Bone marrow (tissue), 2 donors: ENCODE measurements at regions not wholly inside any gene's neighbourhood (a gene's known extent, or its start where the extent isn't known, plus 50 kb on each side); places are given as distances from the start of the nearest gene placed in this dataset.

ENCODE experiments used
- DNase-seq, 2 donors: peaks; one replicate each; lab custom pipeline; 2025; lab: John Stamatoyannopoulos, UW

DNA sequence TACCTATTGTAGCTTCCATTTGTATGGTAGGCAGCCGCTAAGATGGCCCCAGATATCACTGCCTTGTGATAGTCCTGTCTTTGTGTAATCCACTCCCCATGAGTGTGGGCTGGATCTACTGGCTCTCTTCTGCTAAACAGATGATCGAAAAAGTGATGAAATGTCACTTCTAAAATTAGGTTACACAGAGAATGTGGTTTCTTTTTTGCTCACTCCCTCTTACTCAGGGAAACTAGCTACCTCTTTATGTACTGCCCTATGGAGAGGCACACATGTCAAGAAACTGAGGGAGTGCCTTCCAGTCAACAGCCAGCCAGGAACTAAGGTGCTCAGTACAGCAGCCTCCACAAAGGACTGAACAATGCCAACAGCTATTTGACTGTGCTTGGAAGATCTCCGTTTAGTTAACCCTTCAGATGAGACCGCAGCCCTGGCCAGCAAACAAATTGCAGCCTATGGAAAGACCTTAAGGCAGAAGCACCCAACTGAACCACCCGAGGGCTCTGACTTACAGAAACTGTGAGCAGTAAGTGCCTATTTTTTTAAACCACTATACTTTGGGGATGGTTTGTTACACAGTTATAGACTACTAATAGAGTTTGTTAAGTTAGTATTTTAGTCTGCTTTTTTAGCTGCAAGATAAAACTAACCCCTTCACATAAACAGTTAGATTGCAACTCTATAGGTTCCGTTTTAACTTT, 113.2 kb upstream of the MAF start:
- DNase-seq: peak in 1 of 2 donors; percentile 7

DNA sequence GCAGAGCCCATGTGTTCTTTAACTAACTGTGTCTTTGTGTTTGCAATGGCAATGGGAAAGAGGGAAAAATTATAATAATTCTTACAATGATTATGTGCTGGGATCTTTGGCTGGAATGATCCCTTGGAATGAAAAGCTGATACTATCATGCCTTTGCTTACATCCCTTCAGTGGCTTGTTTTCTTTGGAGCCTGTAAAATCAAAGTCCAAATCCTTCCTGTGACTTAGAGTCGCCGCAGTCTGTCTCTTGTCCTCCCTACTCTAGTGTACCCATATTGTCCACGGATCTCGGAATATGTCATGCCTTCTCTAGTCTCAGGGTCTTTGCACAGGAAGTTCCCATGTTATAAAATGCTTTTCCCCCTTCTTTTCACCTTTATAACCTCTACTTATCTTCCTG, 111.7 kb upstream of the MAF start:
- no peak for DNase-seq

DNA sequence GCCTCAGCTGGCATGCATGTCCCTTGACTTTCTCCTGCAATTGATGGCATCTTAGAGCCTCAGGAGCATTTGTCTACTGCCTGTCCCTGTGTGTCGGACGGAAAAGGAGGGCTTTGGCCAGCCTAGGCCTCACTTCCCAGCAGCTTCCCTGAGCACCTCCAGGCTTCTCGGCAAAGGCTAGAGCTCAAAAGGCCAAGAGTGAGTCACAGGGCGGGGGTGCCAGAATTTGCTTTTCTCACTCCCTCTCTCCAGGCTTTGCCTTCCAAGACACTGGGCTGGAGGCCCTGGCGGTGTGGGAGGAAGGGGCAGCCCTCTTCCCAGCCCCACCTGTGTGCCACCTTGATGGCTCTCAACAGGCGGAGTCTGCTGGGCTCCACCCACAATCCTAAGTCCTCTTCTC, 107.3 kb upstream of the MAF start:
- DNase-seq: no peak

DNA sequence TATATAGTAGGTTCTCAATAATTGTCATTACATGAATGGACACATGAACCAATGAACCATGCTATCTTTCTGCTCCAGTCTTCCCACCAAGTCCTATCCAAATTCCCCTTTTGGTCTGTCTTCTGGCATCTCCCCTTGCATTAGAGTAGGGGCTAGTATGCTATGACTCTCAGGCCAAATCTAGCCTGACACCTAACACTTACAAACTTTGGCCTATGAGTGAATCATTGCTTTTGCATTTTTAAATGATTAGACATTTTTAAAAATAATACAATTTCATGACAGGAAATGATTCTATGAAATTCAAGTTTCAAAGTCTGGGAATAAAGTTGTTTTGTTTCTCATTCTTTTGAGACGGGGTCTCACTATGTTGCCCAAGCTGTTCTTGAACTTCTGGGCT, 102.5 kb upstream of the MAF start:
- no peak for DNase-seq

DNA sequence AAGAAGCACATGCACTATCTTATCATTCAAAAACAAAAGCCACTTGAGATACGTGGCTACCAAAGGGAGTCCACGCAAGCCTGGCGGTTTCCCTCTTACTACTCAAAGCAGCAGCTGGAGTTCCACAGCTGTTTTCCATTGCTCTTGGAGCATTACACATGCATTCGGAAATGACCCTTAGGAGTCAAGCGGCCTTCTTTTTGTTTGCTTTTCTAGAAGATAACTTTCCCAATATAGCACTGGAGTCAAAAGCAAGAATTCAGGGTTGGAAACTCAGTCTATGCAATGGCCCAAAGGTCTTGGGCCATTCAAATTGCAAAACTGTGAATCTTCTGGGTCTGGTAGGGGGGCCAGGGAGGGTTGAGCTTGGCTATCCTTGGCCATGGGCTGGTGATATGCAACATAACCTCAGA, 97.8 kb upstream of the MAF start:
- no peak for DNase-seq

DNA sequence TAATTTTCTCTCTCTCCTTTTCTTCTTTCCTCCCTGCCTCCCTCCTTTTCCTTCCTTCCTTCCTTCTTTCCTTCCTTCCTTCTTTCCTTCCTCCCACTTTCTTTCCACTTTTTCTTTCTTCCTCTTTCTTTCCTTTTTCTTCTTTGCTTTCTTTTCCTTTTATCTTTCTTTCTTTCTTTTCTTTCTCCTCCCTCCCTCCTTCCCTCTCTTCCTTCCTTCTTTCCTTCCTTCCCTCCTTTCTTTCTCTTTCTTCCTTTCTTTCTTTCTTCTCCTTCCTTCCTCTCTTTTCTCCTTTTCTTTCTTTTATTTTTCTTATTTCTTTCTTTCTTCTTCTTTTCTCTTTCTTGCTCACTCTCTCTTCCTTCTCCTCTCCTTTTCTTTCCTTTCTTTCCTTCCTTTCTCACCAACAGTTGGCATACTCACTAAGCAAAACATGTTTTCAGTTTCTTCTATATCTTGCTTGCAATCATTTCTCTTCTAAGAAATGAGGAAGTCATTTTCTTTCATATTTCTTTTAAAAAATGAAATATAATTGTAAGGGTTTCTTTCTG, 97.1 kb upstream of the MAF start:
- no peak for DNase-seq

DNA sequence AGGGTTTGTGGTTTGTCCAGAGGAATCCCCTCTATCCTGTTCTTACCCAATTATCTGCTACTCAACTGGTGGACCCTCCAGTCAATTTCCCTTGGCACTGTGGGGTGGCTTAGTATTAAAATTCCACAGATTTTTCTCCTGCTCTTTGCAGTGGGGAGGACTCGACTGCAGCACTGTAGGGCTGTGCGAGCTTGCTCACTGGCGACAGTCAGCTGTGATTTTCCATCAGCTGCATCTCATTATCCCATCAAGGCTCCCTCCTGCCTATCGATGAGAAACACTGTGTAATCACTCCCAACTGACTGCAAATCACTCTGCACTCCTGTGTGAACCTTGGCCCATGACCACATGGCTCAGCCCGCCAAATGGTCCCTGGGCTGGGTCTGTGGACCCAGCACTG, 90.5 kb upstream of the MAF start:
- DNase-seq: no peak

DNA sequence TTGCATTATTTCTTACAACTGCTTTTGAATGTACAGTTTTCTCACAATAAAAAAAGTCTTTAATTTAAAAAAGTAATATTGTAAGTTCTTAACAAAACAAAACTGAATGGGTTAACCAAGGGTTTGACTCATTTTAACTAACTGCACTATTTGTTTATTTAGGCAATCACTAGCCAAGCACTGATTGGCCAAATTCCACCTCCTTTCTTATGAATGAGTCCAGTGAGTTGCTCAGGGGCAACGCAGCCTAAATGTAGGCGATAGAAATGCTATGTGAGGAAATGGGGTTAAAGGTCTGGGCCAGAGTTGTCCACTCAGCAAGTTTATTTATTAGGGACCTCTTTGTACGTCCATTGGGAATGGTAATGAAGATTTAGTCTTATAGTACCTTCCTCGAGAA, 89.6 kb upstream of the MAF start:
- DNase-seq: no peak

DNA sequence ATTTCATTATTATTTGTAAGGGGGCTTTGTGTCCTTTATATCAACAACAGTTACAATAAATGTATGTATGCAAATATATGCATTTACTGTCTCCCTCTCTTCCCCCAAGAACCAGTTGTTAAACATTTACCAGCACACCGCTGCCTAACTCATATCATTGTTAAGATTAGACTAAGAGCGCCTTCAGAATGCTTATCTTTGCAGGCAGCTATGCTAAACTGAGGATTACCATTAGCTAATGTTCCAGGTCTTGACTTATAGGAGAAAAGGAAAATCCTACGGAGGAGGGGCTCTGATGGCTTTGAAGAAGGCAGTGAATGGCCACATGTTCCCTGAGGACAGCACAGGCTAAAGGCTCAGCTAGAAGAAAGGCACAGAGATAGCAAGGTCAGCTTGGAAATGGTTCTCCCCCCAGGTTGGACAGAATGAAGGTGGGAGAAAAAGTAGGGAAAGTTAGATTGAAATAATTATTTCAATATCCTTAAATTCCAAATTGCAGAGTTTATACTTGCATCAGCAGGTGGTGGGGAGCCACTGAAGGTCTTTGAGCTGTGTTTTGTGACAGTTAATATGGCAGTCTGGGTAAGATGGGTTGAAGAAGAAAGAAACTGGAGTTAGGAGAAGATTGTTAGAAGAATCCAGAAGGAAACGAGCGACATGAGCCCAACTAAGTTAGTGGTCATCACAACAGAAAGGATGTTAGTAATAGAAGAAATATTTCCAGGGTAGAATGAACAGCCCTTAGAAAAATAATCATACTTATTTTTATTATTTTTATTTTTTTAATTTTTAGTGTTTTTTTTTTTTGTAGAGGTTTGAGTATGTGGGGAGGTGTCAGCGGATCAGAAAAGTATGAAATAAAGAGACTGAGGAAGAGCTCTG, 87.0 kb upstream of the MAF start:
- no peak for DNase-seq

DNA sequence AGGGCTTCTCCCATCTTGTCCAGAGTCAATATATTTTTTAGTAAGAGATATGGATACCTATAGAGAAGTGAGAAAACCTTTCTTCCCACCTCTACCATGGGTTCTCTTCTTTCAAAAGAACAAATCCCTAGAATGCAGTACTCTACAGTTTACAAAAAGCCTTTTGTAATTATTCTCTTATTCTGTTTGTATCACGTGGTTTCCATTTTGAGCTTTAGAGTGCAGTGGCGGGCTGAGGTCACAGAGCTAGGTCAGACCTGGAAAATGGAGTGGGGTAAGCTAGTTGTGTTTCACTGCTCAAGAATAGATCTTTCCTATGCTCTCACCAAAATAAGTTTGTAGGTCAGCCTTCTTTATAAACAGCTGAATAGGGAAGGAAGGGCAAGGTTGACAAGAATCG, 85.3 kb upstream of the MAF start:
- no peak for DNase-seq

DNA sequence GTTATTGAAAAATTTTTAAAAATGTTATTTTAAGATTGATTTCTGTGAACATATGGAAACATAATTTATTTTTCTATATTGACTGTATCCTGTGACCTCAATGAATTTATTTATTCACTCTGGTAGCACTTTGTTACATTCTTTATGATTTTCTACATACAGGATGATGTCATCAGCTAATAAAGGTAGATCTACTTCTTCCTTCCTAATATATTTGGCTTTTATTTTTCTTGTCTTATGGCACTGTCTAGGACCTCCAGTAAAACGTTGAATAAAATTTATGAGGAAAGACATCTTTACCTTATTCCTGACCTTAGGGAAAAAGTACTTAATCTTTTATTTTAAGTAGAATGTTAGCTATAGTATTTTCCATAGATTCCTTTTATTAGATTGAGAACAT, 78.8 kb upstream of the MAF start:
- DNase-seq: no peak

DNA sequence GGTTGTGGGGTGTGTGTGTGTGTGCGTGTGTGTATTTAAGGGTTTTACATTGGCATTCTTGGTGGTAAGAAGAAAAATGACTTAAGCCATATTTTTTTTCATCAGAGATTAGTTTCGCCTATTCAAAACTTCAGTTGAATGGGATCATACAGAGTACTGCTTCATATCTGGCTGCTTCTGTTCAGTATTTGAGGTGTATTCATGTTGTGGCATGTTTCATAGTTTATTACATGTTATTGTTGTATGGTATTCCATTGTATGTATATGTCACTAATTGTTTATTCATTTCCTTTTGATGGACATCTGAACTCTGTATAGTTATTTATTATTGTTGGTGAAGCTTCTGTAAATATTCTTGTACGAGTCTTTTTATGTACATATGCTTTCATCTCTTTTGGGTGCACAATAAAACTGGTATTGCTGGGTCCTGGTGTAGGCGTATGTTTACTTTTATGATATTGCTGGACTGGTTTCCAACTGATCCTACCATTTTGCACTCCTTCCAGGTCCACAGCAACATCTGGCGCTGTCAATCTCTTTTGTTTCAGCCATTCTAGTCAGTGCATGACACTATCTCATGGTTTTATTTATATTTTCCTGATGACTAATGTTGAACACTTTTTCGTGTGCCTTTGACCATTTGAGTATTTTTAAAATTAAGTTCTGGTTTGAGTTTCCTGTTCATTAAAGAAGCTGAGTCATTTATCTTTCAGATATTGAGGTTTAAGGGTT, 77.4 kb upstream of the MAF start:
- DNase-seq: no peak

DNA sequence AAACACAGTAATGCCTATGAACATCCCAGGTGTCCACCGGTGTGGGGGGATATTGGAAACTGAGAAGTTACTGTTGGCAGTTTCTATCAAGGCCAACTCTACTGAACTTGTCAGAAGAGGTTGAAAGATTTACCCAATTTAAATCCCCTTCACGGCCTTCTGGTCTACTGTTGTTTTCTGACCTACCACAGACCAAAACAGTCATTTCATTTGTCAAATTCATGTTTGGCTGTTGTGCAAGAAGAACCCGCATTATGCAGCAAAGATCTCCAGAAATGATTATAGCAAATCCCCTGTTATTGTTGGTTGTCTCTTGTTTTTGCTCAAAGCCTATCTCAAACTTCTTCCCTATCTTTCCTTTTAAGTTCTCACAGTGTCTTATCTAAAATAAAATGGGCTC, 73.1 kb upstream of the MAF start:
- no peak for DNase-seq

DNA sequence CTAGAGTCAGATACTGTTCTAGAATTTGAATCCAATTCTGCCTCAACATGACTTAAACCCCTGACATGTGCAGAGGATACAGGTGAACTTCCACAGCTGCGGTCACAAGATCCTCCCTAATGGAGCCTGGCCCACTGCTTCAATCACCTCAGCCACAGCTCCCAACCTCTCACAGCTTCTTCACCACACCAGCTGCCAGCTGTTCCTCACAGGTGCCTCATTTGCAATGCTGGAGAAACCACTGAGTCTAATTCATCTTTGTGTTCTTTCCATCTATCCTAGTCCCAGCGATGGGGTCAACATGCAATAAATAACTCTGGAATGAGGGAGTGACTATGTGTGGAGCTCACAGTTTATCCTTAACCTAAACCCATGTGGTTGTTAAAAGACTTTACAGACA, 72.0 kb upstream of the MAF start:
- no peak for DNase-seq

DNA sequence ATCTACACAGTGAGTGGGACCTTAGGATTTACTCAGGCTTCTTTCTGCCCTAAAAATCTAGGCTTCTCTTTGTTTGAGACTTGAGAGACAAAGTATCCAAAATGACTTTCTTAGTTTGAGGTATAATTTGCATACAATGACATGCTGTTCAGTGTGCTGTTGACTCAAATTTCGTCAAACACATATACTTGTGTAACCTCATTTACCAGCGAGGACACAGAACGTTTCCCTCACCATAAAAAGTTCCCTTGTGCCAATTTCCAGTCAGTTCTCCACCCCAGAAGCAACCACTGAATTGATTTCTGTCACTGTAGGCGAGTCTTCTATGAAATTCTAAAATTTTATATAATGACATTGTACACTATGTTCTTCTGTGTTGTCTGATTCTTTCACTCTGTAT, 68.0 kb upstream of the MAF start:
- no peak for DNase-seq

DNA sequence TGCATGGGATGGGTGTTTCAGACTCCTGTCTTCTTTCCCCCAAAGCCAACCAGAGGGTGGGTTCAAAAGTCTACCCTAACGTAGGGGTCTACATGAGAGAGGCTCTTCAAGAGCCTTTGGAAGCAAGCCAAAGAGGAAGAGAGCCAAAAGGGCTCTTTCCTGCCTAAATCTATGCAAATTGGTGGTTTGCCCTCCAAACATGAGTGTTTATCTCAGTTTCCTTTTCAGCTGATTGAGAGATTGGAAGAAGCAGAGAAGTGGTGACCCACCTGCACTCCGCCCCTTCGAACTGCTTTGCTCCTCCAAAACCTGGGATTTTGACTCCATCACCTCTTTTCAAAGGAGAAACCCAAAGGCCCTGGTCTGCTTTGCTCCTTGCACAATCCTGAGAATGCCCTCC, 65.4 kb upstream of the MAF start:
- DNase-seq: no peak

DNA sequence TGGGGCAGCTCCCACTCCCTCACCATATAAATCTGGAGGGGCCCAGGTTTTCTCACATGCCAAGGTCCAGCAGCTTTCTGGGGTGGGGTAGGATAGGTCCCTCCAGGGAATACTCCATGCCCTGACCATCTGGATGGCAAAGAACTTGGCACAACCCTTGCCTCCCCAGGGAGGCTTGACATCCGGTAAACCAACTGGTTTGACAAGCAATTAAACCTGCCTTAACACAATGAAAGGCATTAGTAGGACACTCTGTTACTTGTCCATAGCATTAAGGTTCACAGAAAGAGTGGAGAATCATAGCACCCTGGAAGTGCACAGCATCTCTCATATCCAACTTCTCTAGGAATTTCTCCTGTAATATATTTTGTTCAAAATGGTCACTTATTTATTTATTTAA, 63.9 kb upstream of the MAF start:
- DNase-seq: no peak

DNA sequence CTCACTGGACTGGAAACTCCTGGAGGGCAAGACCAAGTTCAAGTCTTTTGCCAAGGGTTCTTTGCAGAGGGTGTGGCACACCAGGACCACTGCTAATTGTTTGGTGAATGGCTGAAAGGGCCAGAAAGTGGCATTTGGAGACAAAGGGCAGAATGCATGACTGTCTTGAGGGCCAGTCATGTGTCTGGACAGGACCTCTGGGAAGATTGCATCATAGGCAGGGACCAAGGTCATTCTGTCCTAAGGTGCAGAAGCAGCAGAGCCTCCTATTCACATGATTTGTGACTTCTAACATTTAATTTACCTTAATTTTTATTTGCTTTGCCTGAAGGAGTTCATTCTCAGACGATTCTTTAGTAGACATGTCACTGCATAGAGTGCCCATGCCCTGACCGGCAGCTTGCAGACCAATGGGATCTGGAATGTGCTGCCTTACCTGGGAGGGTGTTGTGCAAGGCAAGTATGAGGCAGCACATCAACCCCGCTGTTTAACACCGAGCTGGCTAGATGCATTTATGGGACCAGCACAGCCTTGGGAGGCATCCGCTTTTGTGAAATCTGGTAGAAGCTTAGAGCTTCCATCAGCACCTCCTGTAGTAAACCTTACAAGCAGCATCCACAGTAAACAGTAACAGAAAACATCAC, 62.3 kb upstream of the MAF start:
- no peak for DNase-seq

DNA sequence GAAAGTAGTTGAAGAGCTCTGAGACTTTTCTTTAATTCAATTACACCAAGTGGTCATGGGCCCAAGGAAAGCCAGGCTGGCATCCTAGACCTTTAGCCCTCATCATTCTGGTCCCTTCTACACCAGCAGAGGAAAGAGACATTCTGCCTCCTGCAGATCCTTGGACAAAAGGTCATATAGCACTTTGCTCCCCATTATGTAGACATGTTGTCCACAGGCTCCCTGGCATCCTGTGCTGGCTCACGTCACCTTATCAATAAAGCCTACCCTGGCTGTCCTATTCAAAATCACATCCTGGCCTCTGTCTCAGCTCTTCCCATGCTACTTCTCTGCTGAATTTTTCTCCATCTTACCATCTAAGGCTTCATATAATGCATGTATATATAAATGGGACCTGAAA, 61.6 kb upstream of the MAF start:
- DNase-seq: no peak

DNA sequence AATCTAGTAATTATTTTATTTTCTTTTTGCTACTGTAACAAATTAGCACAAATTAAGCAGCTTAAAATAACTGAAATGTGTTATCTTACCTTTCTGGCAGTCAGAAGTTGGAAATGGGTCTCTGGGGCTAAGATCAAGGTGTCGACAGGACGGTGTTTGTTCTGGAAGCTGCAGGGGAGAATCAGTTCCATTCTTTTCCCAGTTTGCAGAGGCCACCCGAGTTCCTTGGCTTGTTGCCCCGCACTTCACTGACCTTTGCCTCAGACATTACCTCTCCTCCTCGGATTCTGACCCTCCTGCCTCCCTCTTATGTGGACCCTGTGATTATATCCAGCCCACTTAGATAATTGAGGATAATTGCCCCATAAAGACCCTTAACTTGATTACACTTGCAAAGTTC, 61.0 kb upstream of the MAF start:
- DNase-seq: no peak

DNA sequence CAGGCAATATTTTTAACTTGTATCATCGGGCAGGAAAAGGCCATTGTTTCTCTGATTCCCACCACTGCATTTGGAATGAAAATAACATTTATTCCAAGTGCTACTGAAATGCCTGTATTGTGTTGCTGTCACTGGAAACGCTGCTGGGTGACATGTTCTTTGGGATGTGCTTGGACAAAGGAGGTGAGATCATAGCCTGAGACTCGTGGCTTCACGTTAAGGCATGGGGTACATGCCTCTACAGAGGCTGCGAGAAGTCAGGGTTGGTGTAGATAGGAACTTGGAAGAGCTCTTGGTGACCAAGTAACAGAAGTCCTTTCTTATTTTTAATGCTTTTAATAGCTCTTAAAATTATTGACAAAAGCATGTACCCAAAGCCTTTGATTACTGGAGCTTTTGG, 58.8 kb upstream of the MAF start:
- DNase-seq: no peak

DNA sequence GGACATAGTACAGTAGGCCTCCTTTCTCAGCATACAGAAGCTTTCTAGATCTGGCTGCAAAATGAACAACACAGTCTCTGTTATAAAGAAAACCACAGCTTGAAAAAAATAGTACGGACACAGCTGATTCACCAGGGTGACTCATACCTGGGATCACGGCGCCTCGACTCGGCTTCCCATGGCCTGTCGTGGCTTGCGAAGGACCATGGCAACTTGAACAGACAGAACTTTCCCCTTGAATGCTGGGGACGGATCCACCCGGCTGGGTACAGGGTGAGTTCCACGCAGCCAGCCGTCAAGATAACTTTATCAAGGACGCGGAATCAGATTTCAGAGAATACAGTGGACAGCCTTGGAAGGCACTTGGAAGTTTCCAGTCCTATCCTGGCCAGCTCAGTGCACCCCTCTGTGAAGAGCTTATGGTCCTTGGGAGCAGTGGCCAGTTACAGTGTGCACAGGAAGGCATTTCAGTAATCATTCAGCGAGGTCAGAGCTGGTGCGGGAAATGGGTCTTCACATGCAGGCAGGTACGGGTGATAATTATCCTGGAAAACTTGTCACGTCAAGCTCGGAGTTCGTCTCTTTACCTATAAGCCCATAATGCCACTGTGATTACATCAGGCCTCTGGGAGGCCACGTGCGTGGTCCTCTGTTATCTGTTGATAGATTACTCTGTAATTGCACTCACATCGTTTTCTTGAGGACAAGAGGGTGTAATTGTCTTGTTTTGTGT, 57.9 kb upstream of the MAF start:
- no peak for DNase-seq
